Fibroblast of gingiva (primary cell): ENCODE measurements at regions not wholly inside any gene's neighbourhood (a gene's known extent, or its start where the extent isn't known, plus 50 kb on each side); places are given as distances from the start of the nearest gene placed in this dataset.

Source experiments
- DNase-seq: peaks from one replicate; pipeline ENCODE4 v3.0.0-alpha.2; 2011; ENCODE audit warnings: low read depth

DNA sequence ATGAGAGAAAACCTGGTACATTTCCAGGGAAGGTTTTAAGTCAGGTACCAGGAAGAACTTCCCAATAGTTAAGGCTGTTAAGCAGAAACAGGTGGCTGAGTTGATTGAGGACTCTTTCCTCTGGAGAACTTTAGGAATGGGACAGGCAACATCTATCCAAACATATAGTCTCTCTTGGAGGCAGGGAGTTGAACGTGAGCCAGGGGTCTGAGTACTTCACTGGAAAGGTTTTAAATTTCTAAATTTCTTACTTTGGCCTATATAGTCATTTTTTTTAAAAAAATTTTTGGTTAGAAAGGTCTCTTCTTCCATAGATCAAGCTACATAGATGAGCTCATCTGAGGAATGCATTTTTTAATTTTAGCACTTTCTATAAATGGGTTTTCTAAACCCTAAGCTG is 261.4 kb upstream of the TCF4 start:
- no peak for DNase-seq

DNA sequence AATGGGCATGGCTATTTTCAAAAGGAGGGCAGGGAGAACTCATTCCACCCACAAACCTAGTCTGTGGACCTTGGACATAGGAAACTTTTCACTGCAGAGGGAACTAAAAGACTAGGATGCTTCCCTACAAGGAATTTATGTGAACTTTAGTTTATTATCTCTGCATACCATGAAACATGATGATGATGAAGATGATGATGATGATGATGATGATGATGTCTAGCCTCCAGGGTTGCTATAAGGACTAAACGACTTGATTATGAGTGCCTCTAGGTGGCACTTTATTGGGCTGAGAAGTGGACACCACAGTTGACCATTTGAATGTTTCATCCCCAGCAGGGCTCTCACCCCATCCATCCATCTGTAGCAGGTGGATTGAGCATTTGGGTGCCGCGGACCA is 260.0 kb upstream of the TCF4 start:
- no peak for DNase-seq

DNA sequence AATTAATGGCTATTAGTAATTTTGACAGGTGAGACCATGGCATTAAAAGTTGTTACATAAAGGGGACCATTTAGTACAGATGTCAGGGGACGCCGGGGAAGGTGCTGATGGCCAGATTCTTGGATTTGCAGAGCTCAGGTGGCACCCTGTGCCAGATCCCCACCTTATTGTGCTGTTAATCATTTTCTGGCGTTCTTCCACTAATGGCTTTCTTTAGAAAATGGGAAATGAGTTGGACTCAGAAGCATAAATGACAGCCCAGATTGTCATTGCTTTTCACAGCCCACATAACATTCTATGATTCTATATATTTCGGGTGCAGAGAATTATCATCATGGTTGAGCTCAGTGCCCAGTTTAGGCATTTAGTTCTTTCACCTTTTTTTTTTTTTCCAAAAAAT is 257.2 kb upstream of the TCF4 start:
- no peak for DNase-seq

DNA sequence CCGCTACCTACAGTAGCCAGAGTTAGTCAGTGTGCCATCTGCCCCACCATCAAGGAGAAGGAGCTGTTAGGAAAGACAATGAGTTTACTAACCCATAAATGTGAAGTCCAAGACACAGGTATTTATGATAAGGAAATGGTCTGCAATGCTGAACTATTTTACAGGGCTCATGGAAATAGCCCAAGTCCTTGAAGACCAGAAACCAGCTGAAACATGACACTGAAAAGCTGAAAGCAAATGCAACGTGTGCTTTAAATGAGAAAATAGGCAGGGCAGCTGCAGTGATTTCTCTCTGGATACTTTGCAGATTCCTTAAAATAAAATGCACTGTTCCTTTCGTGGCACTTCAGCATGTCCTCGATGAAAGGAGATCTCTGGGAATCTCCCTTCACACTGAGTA is 256.4 kb upstream of the TCF4 start:
- DNase-seq = no peak

DNA sequence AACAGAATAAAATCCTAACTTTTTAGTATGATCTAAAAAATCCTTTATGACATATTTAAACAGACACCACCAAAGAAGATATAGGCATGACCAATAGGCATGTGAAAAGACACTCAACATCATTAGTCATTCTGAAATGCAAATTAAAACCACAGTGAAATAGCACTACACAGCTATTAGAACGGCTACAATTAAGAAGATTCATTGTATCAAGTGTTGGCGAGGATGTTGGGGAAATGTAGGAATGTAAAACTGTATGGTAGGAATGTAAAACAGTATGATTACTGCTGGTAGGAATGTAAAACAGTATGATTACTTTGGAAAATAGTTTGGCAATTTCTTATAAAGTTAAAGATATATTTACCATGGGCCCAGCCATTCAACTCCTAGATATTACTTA is 253.3 kb upstream of the TCF4 start:
- no peak for DNase-seq

DNA sequence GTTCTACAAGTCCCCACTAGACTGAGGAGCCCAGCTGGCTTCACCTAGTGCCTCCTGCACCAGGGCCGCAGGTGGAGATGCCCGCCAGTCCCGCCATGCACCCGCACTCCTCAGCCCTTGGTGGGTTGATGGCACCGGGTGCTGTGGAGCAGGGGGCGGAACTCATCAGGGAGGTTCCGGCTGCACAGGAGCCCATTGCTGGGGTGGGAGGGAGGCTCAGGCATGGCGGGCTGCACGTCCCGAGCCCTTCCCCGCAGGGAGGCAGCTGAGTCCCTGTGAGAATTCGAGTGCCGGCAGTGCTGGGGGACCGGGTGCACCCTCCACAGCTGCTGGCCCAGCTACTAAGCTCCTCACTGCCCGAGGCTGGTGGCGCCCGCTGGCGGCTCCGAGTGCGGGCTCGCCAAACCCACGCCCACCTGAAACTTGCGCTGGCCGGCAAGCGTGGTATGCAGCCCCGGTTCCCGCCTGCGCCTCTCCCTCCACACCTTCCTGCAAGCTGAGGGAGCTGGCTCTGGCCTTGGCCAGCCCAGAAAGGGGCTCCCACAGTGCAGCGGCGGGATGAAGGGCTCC is 252.7 kb upstream of the TCF4 start:
- no peak for DNase-seq

DNA sequence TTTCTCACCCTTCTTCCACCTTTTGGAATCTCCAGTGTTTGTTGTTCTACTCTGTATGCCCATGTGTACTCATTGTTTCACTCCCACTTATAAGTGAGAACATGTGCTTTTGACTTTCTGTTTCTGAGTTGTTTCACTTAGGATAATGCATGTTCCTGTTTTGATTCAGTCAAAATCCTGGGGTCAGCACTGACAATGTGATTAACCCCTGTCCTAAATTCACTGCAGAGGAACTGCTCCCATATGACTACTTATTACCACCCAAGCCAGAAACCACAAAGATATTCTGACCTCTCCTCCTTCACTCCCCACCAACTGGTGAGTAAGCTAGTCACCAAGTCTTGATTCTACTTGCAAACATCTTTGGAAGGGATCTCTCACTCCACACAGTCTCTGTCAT is 251.4 kb upstream of the TCF4 start:
- DNase-seq = peak; percentile 21

DNA sequence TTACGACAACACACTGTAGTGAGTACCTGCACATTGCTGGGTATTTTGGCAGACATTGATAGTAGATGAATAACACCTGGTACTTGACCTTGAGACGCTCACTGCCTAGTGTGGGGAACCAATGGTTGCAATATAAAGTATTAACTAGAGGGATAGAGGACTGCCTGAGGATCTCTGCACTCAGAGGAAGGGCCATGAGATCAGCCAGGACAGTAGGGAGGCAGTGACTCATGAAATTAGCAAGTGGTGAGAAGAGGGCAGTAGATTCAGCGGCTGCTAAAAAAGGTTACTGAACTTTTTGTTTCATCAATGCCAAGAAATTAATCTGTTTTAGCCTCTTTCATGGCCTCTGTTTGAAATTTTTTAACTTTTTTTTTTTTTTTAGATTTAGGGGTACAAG is 250.8 kb upstream of the TCF4 start:
- DNase-seq = no peak

DNA sequence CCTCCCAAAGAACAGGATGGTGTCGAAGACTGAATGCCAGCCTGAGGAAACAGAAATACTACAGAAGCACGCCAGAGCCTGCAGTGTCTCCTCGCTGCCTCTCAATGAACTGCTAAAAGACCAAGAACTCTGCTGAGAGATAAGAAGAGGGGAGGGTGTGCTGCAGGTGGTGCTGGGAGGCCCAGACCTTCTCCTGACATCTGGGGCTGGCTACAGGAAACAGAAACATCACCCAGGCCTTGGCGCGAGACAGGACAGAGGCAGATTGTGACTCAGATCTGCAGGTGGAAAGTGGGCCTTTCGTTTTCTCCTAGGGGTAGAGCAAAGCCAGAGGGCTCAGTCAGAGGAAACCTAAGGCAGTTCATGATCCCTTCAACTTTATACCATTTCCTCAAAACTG is 250.3 kb upstream of the TCF4 start:
- DNase-seq = no peak

DNA sequence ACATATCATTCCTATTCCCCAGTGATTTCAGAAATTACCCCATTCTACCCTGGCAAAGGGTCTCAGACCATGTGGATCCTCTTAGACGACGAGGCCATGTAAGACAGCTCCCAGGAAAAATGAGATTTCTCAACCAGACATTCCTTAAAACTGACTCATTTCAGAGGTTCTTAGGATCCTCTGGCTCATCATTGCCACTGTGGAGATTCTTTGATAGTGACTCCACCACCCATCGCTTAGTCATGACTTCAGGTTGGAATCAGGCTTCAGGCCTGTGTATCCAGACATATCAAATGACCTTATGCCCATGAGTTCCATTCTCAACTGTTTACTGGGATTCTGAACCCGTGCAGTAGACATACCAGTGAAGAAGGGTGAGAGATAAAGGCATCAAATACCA is 245.6 kb upstream of the TCF4 start:
- DNase-seq = peak; percentile 98

DNA sequence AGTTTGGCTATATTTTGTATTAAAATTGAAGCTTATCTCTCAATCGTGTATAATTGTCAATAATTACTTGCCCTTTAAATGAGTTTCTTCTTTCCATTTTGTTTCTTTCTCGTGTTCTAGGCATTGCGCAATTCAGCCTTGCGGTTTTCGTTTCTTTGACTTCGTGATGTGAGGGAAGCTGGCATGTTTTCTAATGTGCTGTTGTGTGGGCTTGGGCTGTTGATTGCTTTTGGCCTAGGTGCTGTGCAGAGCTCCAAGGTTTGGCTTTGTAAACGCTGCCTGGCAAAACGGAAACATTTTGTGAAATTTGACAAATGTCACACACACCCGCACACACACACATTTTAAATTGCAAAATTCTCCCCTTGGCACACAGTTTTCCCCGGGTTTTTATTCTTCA is 242.6 kb upstream of the TCF4 start:
- peak; percentile 60 for DNase-seq

DNA sequence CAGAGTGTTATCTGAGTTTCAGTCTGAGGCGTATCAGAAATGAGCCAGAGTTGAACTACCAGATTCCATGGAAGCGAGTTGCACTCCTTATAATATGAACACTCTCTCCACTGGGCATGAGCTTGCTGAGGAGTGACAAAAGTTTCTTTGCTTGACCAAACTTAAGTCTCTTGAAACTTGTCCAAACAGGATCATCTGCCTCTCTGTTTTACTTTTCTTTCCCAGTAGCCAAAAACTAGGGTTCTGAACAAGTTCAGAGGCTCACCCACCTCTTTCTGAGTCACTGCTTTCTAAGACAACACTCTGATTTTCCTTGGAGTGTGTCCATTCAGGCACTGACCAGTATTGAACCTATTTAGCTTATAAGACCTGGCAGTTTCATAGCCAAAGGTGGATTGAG is 233.2 kb upstream of the TCF4 start:
- DNase-seq = peak; percentile 5

DNA sequence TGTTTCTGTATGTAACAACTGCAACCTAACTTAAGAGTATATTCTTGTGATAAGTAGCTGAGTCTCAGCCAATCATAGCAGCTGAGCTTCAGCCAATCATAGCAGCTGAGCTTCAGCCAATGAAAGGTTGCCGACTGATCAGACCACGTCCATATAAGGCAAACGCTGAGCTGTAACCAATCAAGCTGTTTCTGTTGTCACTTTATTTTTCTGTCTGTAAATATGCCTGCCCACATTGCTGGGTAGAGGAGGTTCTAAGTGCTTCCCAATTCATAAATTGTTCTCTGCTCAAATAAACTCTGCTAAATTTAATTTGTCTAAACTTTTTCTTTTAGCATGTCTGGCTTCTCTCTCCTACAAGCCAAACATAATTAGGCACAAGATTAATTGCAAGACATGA is 231.5 kb upstream of the TCF4 start:
- no peak for DNase-seq

DNA sequence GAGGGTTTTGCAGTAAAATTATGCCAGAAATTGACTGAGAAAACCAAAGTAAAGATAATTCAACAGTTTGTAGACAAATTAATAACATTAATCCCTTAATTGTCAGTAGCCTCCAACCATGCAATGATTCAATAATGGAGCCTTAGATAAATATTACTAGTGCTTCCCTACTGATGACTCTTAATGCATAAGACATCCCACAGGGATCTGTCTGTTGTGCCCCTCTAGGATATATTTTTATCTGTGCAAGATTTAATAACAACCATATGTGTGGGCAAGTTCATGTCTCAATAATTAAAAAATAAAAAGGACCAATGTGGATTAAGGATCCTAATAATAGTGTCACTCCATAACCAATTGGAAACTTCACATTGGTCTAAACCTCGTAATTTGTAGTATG is 230.3 kb upstream of the TCF4 start:
- no peak for DNase-seq

DNA sequence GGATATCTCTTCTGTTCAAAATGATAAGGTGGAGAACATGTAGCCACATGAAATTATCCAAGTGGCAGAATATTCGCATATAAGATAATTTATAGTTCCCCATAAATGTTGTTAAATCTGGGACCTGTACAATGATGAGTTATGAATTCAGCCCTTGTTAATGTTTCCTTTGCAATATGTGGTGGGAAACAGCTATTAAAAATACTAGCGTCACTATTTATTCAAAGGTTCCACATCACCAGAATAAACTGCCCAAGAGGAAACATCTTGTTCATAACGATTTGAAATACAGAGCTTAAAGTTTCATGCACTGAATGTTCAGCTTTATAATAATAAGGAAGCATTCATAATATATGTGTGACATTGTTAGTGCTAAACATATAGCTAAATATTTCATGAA is 223.9 kb upstream of the TCF4 start:
- no peak for DNase-seq

DNA sequence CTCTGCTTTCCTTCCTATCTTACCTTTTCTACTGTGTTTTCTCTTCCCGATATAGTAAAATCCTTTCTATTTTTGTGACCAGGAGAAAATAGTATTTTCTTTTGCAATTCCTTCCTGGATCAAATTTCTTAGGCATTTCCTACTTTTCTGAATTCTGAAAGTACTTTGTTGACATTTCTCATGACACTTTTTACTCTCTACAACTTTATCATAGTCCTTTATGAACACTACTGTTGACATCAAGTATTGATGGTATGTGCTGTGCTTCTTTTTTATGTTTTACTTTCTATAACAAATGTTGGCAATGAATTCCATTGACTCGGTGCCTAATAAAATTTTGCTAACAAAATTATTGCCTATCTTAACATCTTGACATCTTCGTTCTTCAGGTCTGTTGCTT is 217.7 kb upstream of the TCF4 start:
- no peak for DNase-seq

DNA sequence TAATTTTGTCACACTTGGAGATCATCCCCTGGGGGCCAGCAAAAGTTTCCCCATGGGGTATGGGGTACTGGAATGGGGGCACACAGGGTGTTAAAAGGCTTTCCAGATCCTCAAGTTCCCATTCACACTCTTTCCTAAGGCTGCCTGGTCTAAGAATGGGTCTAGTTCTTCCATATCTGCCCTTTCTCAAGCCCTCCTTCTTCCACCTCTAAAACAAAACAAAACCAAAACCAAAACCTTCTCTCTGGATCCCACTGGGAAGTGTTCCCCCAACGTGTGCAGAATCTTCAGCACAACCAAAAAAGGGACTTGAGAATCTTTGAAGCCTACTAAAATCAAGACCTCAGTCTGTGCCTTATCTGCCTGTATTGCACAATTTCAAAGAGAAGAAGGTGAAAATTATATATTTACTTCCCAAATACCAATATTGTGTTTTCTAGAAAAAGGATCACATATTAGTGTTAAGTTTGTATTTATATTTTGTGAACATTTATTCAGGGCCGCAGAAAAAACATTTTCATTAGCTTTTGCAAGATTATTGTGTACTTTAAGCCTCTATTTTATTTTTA is 207.2 kb upstream of the TCF4 start:
- no peak for DNase-seq

DNA sequence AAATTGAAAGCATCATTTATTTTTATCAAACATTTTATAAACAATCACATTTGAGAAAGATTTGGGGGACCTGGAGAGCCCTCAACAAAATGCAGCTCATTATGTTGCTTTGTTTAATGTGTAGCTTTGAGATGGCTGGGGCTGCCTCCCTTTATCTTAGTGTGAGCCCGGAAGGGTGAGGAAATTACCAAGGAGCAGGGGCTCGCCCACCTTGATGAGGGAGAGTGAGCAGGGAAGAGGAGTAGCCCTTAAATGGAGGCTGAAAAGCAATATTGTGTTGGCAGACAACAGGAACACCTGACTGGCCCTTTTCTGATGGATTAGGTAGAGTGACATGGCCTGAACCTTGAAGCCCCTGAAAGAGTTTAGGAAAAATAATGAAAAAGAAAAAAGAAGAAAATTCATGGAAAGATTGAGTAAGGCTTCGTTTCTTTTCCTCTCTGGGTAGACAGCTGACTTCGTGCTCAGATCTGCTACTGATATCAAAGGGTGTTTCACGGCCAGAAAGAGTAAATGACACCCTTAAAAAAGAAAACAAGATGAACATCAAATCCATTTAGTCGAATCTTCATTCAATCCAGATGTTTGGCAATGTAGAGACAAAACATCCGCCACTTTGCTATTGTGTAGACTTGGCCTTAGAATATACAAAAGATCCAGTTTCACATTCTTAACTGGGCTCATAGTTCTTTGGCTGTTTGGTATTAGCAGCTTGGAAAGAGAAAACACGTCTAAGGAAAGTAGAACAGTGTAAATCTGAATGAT is 206.5 kb upstream of the TCF4 start:
- peak; percentile 87 for DNase-seq

DNA sequence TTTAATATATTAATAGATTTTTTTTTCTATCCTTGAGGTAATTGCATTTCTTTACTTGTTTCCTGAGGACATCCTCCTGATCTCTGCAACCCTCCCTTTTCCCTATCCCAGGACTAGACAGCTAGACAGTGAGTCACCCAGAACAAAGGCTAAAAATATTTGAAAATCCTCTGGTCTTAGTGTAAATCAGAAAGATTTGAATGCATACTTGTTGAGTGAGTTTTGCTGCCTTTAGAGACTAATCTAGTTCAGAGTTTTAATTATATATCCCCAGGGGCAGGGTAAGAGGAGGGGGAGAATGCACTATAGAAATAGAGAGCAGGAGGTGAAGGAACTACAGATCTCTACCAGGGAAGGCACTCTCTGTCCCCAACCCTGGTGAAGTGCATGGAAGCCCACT is 202.3 kb upstream of the TCF4 start:
- peak; percentile 48 for DNase-seq

DNA sequence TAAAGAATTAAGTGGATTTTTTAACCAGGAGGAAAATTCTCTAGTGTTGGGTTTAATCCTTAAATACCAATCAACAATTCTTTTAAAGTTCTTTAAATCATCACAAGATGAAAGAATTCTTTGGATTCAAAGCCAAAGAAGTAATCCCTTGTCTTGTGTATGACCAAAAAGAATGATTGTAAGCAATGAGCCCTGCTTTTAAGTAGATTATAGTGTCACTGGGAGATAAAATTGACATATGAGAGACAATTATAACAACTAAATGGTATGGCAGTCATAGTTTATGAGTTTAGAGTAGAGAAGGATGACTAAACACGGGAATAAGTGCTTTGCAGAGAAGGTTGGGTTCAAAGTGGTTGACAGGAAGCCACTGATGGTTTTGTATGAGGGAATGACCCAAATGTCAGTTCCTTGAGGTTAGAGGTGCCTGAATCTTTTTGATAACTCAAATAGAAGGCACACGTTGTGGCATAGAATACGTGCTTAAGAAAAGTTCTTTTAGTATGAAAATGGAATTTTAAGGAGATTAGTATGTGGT is 199.6 kb upstream of the TCF4 start:
- no peak for DNase-seq

DNA sequence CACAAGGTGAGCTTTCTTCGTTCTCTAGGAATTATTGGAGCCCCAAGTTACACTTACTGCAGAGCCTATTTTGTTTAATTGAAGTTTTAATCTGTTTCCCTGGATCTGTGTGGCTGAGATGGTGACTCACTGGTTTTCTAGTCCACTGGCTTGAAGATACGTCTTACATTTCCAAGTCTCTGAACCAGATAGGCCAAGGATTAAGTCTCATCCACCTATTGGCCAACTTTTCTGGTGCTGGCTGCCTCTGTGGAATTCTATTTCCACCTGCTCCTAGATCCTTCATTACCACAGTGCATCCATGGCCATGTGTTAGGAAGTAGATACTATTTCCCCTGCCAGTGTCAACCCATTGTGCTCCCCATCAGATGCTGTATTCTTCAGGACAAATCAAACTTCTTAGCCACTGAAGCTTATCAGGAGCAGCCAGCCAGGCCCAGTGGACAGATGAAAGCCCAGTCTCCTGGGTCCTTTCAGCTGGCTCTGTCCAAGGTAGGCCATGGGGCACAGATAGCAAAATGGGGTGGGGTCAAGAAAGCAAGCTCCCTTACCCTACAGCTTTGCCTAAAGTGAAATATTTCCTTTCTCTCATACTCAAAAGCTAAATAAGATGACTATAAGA is 198.8 kb upstream of the TCF4 start:
- no peak for DNase-seq

DNA sequence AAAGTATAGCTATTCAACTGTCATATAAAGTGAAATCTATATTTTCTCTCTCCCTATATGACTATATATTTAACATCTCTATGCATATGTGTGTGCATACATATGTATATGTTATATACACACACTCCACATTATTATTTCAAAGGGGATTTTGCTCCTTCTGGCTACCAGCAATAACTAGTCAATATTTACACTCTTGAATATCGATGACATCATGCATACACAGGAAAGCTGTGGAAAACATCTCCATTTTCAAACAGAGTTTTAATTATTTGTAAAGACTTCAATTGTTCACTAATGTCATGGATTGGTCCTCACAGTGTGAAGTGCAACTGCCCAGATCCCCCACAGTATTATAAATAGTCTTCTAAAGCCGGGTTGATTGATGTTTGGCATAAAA is 195.9 kb upstream of the TCF4 start:
- no peak for DNase-seq

DNA sequence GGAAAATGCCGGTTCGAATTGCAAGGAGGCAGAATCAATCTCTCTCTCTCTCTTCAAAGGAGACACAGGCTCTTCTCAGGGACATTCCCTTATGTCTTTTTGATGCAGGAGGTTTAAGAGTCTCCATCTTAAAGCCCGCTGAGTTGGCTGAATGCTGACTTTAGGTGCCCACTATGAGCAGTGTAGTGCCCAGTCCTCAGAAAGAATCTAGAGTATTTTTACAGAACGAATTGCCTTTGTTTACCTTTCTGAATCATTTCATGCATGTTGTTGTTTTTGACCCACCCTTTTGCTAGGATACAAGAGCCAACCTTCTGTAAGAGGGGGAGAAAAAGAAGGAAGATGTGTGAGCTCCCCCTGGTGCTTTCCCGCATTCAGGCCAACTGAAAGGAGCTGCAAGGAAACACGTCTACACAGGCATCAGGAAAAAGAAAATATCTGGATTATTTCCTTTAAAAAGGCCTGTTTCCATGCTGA is 193.5 kb upstream of the TCF4 start:
- DNase-seq = peak; percentile 63
